GM23338 (cell line): ENCODE measurements at regions not wholly inside any gene's neighbourhood (a gene's known extent, or its start where the extent isn't known, plus 50 kb on each side); places are given as distances from the start of the nearest gene placed in this dataset.

ENCODE experiments used
- CREB1 ChIP-seq: fragments of 250-450 bp; sonication (Bioruptor Pico); IDR thresholded peaks from 2 replicates; pipeline ENCODE4 v1.5.0; 2020; ENCODE audit warnings: low read depth, mild to moderate bottlenecking, moderate library complexity
- EZH2 ChIP-seq: fragments of 200-600 bp; sonication (generic); IDR thresholded peaks from one replicate; pipeline ENCODE4 v1.8.0; 2017; ENCODE audit warnings: antibody characterized with exemption, mild to moderate bottlenecking, low read depth; ENCODE audit not compliant: unreplicated experiment
- EZH2phosphoT487 ChIP-seq: fragments of 200-600 bp; sonication (generic); IDR thresholded peaks from one replicate; pipeline ENCODE4 v1.8.1; 2018; ENCODE audit warnings: antibody characterized with exemption; ENCODE audit not compliant: unreplicated experiment
- JUNB ChIP-seq: IDR thresholded peaks from one replicate; pipeline ENCODE4 v1.6.1; 2016; ENCODE audit warnings: antibody characterized with exemption; ENCODE audit not compliant: unreplicated experiment
- NANOG ChIP-seq: IDR thresholded peaks from 2 replicates; pipeline ENCODE4 v1.6.1; 2016; ENCODE audit warnings: antibody characterized with exemption, borderline replicate concordance
- POLR2AphosphoS5 ChIP-seq: IDR thresholded peaks from 2 replicates; pipeline ENCODE4 v1.6.1; 2016; ENCODE audit warnings: antibody characterized with exemption, low read depth
- STAT1 ChIP-seq: IDR thresholded peaks from one replicate; pipeline ENCODE4 v1.6.1; 2016; ENCODE audit warnings: antibody characterized with exemption; ENCODE audit not compliant: unreplicated experiment
- ZNF114 ChIP-seq: fragments of 250-450 bp; sonication (Bioruptor Pico); IDR thresholded peaks from 2 replicates; pipeline ENCODE4 v1.5.0; 2020; ENCODE audit warnings: mild to moderate bottlenecking, moderate library complexity
- ZNF331 ChIP-seq: fragments of 250-450 bp; sonication (Bioruptor Pico); IDR thresholded peaks from 2 replicates; pipeline ENCODE4 v1.5.0; 2020; ENCODE audit warnings: low read depth, mild to moderate bottlenecking, moderate library complexity
- TF ChIP-seq, protein P1 (sequence below), 2 experiments: fragments of 200-600 bp in 1 of 2; sonication (generic) in 1 of 2; conservative IDR thresholded peaks; 2 replicates each; pipeline versions ENCODE4 v1.5.1 to v1.6.1; 2016 to 2017; ENCODE audit warnings: antibody characterized with exemption in 2 of 2, low read depth in 2 of 2, mild to moderate bottlenecking in 2 of 2, moderate library complexity in 1 of 2
- TF ChIP-seq, protein P2 (sequence below): IDR thresholded peaks from one replicate; pipeline ENCODE4 v1.6.1; 2018; ENCODE audit warnings: antibody characterized with exemption; ENCODE audit not compliant: unreplicated experiment
- TF ChIP-seq, protein P3 (sequence below): IDR thresholded peaks from 2 replicates; pipeline ENCODE4 v1.6.1; 2016; ENCODE audit warnings: antibody characterized with exemption
- TF ChIP-seq, protein P4 (sequence below): fragments of 250-450 bp; sonication (Bioruptor Pico); IDR thresholded peaks from 2 replicates; pipeline ENCODE4 v1.5.0; 2020; ENCODE audit warnings: mild to moderate bottlenecking, moderate library complexity

DNA sequence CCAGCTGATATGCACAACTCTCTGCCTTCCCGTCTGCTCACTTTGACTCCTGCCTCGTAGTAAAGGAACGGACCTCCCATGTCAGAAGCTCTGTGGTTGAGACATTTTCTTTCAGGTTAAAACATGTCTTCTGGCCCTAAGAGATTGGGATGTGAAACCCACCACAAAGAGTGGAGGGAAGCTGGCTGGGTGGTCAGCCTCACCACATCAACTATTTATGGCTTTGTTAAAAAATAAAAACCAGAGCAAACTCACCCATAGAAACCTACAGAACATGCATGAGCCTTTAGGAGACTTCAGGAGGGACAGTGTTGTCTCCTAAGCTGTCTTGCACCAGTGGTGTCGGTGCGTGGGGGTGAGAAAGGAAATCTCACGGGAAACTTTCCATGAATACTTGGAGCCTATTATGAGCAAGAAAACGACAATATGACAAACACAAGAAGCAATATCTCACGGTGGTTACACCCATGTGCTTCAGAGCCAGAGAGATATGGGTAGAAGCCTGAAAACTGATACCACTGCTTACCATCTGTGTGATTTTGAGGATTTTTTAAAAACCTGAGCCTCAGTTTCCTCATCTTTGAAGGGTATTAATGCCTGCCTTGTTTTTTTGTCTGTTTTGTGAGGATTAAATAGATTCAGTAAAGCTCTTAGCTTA lies 61.7 kb upstream of the XYLT1 start:
- TF ChIP-seq, protein P1, sequence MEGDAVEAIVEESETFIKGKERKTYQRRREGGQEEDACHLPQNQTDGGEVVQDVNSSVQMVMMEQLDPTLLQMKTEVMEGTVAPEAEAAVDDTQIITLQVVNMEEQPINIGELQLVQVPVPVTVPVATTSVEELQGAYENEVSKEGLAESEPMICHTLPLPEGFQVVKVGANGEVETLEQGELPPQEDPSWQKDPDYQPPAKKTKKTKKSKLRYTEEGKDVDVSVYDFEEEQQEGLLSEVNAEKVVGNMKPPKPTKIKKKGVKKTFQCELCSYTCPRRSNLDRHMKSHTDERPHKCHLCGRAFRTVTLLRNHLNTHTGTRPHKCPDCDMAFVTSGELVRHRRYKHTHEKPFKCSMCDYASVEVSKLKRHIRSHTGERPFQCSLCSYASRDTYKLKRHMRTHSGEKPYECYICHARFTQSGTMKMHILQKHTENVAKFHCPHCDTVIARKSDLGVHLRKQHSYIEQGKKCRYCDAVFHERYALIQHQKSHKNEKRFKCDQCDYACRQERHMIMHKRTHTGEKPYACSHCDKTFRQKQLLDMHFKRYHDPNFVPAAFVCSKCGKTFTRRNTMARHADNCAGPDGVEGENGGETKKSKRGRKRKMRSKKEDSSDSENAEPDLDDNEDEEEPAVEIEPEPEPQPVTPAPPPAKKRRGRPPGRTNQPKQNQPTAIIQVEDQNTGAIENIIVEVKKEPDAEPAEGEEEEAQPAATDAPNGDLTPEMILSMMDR (conservative IDR thresholded peaks at IDR 0.05; ENCODE audit: low read depth in 2 of 2), result no peak
- TF ChIP-seq CREB1, result no peak
- TF ChIP-seq EZH2, result no peak
- no peak for TF ChIP-seq POLR2AphosphoS5
- TF ChIP-seq ZNF331, result no peak
- TF ChIP-seq STAT1, result no peak
- no peak for TF ChIP-seq EZH2phosphoT487
- TF ChIP-seq JUNB, result no peak
- TF ChIP-seq, protein P2, sequence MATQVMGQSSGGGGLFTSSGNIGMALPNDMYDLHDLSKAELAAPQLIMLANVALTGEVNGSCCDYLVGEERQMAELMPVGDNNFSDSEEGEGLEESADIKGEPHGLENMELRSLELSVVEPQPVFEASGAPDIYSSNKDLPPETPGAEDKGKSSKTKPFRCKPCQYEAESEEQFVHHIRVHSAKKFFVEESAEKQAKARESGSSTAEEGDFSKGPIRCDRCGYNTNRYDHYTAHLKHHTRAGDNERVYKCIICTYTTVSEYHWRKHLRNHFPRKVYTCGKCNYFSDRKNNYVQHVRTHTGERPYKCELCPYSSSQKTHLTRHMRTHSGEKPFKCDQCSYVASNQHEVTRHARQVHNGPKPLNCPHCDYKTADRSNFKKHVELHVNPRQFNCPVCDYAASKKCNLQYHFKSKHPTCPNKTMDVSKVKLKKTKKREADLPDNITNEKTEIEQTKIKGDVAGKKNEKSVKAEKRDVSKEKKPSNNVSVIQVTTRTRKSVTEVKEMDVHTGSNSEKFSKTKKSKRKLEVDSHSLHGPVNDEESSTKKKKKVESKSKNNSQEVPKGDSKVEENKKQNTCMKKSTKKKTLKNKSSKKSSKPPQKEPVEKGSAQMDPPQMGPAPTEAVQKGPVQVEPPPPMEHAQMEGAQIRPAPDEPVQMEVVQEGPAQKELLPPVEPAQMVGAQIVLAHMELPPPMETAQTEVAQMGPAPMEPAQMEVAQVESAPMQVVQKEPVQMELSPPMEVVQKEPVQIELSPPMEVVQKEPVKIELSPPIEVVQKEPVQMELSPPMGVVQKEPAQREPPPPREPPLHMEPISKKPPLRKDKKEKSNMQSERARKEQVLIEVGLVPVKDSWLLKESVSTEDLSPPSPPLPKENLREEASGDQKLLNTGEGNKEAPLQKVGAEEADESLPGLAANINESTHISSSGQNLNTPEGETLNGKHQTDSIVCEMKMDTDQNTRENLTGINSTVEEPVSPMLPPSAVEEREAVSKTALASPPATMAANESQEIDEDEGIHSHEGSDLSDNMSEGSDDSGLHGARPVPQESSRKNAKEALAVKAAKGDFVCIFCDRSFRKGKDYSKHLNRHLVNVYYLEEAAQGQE, result no peak
- TF ChIP-seq ZNF114, result no peak
- no peak for TF ChIP-seq NANOG
- TF ChIP-seq, protein P3, sequence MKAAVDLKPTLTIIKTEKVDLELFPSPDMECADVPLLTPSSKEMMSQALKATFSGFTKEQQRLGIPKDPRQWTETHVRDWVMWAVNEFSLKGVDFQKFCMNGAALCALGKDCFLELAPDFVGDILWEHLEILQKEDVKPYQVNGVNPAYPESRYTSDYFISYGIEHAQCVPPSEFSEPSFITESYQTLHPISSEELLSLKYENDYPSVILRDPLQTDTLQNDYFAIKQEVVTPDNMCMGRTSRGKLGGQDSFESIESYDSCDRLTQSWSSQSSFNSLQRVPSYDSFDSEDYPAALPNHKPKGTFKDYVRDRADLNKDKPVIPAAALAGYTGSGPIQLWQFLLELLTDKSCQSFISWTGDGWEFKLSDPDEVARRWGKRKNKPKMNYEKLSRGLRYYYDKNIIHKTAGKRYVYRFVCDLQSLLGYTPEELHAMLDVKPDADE, result no peak
- TF ChIP-seq, protein P4, sequence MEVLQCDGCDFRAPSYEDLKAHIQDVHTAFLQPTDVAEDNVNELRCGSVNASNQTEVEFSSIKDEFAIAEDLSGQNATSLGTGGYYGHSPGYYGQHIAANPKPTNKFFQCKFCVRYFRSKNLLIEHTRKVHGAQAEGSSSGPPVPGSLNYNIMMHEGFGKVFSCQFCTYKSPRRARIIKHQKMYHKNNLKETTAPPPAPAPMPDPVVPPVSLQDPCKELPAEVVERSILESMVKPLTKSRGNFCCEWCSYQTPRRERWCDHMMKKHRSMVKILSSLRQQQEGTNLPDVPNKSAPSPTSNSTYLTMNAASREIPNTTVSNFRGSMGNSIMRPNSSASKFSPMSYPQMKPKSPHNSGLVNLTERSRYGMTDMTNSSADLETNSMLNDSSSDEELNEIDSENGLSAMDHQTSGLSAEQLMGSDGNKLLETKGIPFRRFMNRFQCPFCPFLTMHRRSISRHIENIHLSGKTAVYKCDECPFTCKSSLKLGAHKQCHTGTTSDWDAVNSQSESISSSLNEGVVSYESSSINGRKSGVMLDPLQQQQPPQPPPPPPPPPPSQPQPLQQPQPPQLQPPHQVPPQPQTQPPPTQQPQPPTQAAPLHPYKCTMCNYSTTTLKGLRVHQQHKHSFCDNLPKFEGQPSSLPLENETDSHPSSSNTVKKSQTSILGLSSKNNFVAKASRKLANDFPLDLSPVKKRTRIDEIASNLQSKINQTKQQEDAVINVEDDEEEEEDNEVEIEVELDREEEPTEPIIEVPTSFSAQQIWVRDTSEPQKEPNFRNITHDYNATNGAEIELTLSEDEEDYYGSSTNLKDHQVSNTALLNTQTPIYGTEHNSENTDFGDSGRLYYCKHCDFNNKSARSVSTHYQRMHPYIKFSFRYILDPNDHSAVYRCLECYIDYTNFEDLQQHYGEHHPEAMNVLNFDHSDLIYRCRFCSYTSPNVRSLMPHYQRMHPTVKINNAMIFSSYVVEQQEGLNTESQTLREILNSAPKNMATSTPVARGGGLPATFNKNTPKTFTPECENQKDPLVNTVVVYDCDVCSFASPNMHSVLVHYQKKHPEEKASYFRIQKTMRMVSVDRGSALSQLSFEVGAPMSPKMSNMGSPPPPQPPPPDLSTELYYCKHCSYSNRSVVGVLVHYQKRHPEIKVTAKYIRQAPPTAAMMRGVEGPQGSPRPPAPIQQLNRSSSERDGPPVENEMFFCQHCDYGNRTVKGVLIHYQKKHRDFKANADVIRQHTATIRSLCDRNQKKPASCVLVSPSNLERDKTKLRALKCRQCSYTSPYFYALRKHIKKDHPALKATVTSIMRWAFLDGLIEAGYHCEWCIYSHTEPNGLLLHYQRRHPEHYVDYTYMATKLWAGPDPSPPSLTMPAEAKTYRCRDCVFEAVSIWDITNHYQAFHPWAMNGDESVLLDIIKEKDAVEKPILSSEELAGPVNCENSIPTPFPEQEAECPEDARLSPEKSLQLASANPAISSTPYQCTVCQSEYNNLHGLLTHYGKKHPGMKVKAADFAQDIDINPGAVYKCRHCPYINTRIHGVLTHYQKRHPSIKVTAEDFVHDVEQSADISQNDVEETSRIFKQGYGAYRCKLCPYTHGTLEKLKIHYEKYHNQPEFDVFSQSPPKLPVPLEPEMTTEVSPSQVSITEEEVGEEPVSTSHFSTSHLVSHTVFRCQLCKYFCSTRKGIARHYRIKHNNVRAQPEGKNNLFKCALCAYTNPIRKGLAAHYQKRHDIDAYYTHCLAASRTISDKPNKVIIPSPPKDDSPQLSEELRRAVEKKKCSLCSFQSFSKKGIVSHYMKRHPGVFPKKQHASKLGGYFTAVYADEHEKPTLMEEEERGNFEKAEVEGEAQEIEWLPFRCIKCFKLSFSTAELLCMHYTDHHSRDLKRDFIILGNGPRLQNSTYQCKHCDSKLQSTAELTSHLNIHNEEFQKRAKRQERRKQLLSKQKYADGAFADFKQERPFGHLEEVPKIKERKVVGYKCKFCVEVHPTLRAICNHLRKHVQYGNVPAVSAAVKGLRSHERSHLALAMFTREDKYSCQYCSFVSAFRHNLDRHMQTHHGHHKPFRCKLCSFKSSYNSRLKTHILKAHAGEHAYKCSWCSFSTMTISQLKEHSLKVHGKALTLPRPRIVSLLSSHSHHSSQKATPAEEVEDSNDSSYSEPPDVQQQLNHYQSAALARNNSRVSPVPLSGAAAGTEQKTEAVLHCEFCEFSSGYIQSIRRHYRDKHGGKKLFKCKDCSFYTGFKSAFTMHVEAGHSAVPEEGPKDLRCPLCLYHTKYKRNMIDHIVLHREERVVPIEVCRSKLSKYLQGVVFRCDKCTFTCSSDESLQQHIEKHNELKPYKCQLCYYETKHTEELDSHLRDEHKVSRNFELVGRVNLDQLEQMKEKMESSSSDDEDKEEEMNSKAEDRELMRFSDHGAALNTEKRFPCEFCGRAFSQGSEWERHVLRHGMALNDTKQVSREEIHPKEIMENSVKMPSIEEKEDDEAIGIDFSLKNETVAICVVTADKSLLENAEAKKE (CRISPR knock-in tag), result no peak
